ENCODE measurements at regions not wholly inside any gene's neighbourhood (a gene's known extent, or its start where the extent isn't known, plus 50 kb on each side); places are given as distances from the start of the nearest gene placed in this dataset.

DNA sequence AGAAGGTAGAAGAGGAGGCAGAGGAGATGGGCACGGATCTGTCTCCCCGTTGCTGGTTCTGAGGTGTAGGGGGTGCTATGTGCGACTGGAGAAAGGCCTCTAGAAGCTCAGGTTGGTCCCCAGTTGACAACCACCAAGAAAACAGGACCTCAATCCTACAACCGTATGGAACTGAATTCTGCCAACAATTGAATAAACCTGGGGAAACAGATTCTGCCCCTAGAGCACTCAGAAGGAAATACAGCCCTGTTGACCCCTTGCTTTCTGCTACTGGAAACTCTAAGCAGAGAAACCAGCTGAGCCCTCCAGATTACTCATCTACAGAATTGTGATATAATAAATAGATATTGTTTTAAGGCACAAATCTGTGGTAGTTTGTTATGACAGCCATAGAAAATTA is 313.0 kb upstream of the GOT2 start:
- TF ChIP-seq, protein P1, sequence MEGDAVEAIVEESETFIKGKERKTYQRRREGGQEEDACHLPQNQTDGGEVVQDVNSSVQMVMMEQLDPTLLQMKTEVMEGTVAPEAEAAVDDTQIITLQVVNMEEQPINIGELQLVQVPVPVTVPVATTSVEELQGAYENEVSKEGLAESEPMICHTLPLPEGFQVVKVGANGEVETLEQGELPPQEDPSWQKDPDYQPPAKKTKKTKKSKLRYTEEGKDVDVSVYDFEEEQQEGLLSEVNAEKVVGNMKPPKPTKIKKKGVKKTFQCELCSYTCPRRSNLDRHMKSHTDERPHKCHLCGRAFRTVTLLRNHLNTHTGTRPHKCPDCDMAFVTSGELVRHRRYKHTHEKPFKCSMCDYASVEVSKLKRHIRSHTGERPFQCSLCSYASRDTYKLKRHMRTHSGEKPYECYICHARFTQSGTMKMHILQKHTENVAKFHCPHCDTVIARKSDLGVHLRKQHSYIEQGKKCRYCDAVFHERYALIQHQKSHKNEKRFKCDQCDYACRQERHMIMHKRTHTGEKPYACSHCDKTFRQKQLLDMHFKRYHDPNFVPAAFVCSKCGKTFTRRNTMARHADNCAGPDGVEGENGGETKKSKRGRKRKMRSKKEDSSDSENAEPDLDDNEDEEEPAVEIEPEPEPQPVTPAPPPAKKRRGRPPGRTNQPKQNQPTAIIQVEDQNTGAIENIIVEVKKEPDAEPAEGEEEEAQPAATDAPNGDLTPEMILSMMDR (IDR thresholded peaks at IDR 0.05; ENCODE audit: insufficient read depth, low read length, poor library complexity, severe bottlenecking) = no peak
- no peak for TF ChIP-seq EZH2phosphoT487 (conservative IDR thresholded peaks at IDR 0.05; ENCODE audit: low read length)

Measured in SU-DHL-6 (cell line).